ENCODE measurements at regions not wholly inside any gene's neighbourhood (a gene's known extent, or its start where the extent isn't known, plus 50 kb on each side); places are given as distances from the start of the nearest gene placed in this dataset.

DNA sequence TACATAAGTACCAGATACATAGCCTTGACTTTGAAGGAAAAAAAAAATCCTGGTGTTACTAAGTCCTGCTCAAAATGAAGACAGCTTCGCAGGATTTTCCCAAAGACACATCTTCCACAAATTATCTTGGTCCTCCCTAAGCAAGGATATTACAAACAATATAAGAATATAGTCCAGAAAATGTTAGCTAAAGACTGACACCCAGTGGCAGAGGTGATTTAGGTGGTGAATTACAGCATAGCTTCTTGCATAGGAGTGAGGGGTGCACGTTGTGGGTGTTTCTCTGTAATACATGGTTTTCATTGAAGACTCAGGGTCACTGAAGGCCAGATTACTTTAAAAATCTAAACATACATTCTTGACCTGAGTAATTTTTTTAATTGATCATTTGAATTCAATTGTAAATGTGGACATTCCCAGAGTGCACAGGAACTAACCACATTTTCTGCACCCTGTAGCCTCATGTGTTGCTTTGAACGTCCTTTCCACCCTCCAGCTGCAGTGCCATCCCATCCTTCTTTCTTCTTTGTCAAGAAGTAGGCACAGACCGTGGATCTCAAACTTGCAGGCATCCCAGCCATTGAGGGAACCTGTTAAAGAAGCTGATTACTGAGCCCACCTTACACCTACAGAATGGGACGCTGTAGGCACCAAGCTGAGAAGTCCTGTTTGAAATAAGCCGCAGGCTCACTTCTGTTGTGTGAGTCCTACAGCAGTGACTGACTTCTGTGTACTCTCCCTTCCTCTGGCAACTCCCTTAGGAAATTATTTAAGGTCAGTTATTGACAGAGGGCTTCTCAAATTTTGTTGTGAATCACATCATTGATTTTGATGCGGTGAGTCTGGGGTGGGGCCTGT, 102.6 kb downstream of the PERP start:
- no peak for DNase-seq (ENCODE audit: low read depth in 2 of 2, low spot score in 1 of 2)

DNA sequence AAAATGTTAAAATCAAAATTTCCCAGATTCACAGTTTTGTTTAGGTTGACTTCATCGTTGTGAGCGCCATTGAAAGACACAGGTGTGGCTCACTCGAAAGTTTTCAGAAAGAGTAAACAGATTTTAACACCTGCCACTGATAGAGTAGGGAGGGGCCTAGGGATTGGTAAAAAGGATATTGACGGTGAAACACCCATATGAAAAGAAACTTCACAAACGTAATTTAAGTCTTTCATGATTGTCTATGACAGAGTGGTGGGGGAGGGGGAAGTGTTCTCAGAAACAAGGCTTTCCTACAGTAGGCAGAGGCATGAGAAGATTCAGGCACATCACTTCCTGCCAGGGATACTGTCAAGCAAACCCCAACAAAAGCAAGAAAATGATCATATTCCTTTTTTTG, 101.4 kb downstream of the PERP start:
- no peak for DNase-seq (ENCODE audit: low read depth in 2 of 2, low spot score in 1 of 2)

DNA sequence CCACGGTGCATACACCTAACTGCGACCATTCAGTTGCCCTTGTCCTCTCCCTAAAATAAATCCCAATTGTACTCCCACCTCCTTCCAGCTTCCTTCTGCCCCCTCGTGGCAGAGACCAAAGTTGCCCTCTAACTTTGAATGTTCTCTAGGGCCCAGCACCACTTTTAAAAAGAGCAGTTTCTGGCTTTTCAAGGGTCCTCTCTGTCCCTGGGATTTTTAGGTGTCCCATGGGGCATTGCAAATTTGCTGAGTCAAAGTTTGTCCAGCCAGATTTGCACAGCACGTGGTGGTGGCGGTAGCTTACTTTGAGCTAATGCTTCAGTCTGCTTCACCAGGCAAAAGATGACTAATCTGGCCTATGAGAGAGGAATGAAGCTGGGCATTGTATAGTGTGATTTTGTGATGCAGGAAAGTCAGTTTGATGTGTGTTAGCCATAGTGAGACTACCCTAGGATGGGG, 100.2 kb downstream of the PERP start:
- DNase-seq (ENCODE audit: low read depth in 2 of 2, low spot score in 1 of 2): no peak

DNA sequence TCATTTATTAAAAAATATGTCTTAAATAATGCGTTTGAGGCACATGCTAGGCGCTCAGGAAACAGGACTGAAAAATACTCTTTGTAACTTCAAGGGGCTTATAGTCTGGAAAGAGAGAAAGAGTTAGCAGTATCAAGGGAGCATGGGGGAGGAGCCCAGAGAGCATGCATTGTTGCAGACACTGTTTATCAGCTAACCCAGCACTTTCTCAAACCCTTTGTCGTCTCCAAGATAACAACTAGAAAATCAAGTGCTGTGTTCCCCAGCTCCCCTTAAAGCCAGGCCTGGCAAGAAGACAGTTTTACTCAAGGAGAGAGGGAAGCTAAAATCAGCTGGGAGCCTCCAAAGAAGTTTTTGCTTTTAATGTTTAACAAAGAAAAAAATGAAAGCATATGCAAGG, 98.4 kb downstream of the PERP start:
- DNase-seq (ENCODE audit: low read depth in 2 of 2, low spot score in 1 of 2): no peak

DNA sequence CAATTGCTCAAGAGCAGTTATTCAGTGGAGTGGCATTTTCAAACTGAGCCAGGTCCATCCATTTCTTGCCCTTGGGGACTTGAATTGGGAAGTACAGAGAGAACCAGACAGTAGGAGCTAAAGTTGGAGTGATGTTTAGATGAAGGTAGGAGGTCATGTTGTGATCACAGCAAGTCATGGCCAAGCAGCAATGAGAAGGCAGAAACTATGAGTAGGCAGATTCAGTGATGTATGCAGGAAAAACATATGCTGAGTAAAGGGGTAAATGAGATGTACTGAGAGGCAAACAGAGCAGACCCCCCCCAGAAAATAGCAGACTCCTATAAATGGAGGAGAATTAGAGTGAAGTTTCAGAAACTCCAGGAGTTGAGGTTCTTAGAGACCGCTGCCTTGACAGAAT, 95.8 kb downstream of the PERP start:
- DNase-seq (ENCODE audit: low read depth in 2 of 2, low spot score in 1 of 2): no peak

DNA sequence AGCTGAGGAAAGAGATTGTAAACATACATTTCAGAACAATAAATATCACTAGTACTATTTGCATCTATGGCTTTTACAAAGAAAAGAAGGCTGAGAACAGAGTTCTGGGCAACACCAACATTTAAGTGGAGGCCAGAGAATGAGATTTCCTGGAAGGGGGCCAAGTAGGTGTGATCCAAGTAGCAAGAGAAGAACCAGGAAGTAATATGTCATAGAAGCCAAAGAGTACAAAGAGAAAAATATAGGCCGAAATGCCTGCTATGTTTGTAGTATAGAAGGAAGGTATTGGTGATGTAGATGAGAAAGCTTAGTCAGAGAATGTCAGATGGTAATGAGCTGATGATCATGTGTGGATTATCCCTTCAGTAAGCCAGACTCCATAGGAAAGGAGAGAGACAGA, 94.5 kb downstream of the PERP start:
- no peak for DNase-seq (ENCODE audit: low read depth in 2 of 2, low spot score in 1 of 2)

DNA sequence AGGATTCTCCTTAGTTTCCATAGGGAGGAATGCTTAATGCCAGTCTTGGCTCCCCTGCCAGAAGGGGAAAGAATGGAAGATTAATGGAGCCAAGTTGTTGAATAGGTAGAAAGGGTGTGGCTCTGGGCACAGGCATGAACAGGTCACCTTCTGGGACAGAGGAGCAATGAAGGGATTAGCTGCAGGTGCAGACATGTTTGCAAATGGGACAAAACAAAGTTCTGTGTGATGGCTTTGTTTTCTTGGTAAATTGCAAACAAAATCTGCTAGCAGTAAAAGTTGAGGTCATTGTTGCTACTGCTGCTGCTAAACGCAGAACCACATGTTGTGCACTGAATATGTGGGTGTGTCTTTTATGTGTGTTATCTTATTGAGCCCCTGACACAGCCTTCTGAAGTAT, 93.3 kb downstream of the PERP start:
- no peak for DNase-seq (ENCODE audit: low read depth in 2 of 2, low spot score in 1 of 2)

DNA sequence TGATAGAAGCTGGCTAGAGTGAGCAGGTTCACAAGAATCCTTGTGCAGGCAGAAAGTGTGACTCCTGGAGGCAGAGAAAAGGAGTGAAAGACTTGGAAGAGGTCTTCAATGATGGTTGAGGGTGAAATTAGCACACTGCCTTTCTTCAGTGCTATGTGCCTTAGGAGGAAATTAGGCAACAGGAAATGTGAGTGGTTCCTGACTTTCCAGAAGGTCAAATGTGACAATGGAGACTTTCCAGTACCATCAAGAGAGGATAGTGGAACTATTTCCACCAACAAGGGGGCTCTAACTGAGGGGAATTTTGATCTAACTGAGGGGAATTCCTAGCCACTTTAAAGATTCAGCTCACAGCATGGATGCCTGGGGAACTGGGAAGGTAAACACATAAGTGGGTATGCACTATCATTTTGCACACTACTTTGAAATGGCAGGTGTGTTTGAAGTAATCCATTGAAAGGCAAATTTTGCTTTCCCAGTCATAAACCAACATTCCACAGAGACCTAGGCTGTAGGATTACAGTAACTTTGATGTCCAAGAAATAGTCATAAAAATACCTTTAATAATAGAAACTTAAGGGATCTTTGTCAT, 90.0 kb downstream of the PERP start:
- no peak for DNase-seq (ENCODE audit: low read depth in 2 of 2, low spot score in 1 of 2)

DNA sequence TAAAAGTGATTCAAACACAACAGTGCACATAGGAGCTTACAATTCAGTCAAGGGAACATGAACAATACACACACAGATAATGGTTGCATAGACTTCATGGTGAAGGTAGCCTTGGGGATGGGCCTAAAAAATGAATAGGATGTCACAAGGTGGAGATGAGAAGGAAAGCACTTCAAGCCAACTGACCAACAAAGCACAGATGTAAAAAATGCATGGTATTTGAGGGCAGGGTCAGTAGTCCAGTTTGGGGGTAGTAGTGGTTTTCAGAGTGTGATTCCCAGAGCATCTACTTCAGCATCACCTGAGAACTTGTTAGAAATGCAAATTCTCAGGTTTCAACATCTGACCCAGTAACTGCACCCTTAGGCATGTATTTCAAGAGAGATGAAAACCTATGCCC, 88.9 kb downstream of the PERP start:
- DNase-seq (ENCODE audit: low read depth in 2 of 2, low spot score in 1 of 2): no peak

DNA sequence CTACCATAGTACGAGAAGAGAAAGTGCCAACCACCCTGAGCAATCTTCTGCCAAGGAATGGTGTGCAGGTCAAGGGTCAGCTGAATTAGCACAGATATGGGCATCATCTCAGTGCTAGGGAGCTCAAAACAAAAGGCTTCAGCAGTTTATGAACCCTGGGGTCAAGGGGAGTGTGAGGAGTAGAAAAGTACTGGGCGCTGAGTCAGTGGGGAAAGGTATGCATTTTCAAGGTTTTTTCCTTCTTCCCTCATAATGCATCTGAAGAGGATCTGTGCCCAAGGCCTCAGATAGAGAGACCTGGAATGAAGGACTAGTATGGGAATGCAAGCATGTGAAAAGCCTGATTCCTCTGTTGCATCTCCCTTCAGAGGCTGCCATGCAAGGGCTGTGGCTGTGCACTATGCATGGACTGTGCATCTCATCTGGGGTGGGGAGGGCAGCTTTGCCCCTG, 81.7 kb downstream of the PERP start:
- no peak for DNase-seq (ENCODE audit: low read depth in 2 of 2, low spot score in 1 of 2)

DNA sequence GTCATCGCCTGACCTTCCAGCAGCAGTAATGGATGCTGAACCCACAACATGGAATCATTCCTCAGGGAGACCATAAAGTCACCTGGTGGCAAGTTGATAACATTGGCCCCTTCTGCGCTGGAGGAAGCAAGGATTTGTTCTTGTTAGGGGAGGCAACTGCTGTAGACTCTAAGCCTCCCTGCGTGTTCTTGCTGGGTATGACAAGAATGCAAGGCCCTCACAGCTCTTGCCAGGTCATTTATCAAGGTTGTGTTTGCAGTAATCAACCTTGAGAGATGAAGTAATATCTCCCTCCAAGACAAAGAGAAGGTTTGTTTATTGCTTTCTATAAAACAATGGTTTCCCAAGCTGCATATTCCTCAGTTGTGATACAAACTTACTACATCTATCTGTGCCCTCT, 80.9 kb downstream of the PERP start:
- DNase-seq (ENCODE audit: low read depth in 2 of 2, low spot score in 1 of 2): no peak

DNA sequence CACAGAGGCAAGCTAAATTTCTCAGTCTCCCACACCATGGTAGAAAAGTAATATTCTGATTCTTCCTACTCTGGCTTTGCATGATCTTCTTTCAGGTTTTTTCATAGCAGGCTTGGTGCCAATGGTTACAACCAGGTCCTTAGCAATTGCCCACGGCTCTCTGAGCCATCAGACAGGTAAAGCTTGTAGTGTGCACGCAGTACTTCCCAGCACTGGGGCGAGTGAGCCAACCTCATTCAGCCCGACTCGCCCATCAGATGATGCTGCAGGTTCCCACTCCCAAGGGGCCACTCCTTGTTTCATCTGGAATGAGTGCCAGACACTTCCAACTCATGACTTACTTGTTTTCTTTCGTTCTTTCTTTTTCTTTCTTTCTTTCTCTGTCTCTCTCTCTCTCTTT, 78.3 kb downstream of the PERP start:
- no peak for DNase-seq (ENCODE audit: low read depth in 2 of 2, low spot score in 1 of 2)

DNA sequence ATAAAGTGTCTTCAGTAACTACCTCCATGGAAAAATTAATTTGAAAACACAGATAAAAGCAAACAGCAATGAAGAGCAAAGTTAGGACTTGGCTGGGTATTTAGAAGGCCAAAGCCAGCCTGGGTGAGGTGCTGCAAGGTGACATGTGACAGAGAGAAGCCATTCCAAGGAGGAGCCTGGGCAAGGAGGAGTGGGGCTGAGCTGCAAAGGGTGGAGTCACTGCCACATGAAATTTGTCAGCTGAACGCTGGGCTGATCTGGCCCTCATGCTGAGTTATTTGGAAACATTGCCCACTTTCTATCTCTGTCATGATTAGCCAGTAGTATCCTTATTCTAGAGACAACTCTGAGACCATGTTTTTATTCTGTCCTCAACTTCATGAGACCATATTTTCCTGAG, 76.3 kb downstream of the PERP start:
- no peak for DNase-seq (ENCODE audit: low read depth in 2 of 2, low spot score in 1 of 2)

DNA sequence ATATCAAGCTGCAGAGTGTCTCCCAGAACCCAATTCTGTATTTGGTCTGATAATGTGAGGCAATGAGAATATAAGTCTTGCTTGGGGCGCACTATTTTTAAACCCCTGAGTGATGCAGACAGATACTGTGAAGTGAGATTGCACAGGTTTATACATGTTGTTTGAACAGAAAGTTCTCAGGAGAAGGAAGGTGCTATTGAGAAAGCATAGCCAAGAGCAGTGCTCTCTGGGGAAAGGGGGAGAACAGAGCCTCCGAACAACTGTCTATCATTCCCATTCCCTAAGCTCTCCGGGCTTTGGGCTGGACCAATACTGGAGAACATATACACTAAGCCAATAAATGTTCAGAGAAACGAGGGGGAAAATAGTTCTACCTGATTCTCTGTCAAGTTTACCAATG, 75.8 kb downstream of the PERP start:
- no peak for DNase-seq (ENCODE audit: low read depth in 2 of 2, low spot score in 1 of 2)

DNA sequence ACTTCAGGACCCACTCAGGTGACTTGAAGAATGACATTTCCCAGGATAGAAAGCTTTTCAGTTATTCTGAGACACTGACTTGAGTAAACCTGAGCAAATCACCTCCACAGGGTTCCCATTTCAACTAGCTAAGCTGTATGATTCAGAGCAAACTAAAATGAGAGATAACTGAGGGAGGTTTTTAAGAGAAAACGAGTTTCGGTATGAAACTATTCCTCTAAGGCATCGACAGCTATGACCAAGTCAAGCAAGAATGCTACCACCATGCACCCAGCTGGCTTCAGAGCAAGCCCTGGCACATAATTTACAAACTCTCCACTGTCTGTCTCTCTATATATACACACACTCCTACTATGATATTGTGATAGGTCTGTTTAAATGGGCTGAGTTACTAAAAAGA, 75.4 kb downstream of the PERP start:
- DNase-seq (ENCODE audit: low read depth in 2 of 2, low spot score in 1 of 2): no peak

DNA sequence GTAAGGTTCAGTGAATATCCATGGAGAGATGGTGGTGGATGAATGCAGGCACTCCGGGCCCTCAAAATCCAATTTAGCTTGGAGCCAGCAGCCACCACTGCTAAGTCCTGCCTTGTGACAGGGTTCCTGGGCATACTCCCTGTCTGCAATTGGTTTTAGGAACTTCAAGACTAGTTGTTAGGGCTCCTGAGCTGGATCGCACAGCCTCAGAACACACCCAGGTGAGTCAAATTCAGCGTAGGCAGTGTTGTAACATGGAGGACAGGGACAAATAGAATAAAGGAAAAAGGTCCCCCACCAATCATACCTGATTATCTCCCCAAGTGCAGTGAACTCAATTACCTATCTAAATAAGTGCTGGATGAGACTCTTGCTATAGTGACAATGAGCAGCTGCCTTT, 74.6 kb downstream of the PERP start:
- no peak for DNase-seq (ENCODE audit: low read depth in 2 of 2, low spot score in 1 of 2)

DNA sequence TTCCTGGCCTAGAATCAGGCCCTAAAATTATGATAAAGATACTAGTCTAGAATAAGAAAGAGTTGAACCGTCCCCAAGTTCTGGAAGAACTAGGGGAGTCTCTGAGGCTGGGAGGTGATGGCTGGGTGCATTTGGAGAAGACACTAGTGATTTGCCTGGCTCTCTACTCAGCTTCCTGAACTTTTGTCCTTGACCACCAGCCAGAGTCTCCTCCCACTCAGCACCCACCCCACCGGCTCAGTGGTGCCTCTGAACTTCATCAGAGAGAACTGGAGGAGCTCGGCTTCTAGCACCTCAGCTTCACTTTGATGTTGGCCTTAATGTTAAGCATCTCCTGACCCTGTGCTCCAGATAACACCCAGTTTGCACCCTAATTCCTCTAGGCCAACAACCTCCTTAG, 73.0 kb downstream of the PERP start:
- DNase-seq (ENCODE audit: low read depth in 2 of 2, low spot score in 1 of 2): no peak

DNA sequence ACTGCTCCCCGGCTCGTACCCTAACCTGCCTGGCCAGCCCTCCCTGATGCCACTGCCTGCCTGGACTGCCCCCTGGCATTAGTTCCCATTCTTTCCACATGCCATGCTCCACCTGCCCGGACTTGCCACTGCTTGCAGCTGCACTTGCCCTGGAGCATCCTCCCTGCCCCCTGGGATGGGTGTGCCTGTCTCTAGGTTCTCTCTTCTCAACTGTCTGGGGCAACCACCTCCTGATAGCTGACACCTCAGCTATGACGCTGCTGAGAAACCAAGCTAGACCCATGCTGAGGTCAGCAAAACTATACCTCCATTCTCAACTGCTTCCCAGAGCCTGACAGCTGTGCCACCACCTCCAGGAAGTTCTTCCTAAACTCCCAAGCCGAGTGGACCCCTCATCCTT, 72.1 kb downstream of the PERP start:
- DNase-seq (ENCODE audit: low read depth in 2 of 2, low spot score in 1 of 2): no peak

DNA sequence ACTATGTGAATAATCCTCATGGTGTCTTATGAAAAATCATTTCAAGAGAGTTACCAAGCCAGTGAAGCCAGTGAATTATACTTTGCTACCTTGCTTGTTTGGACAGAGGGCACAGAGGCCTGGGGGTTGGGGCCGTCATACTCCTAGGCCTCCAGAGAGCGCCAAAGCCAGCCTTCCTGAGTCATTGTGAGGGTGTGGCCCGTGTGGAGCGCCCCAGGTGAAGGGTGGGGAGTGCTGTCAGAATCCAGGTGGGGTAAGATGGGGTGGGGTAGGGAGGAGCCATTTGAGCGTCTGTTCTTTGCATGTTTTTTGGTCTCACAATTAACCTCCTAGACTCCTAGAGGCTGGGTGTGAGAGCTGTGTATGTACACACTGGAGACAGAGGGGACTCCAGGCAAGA, 71.1 kb downstream of the PERP start:
- DNase-seq (ENCODE audit: low read depth in 2 of 2, low spot score in 1 of 2): no peak

DNA sequence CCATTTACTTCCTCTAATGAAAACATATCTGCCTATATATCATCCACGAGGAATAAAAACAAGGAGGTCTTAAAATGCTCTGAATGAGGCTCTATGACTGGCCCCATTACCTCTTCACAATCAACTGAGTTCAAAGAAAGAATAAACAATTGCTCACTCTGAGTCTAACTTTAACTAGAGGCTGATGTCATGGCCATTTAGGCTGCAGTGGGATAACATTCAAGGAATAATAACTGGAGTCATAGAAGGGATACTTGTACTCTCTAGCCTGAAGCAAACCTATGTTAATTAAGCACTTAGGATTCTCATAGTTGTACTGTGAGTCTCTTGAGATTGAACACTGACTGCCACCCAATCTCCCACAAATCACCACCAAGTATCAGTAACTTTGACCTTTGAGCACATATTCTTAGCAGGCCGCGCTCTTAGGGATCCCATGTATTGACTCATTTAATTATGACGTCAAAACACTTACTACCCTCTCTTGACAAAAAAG, 70.2 kb downstream of the PERP start:
- no peak for DNase-seq (ENCODE audit: low read depth in 2 of 2, low spot score in 1 of 2)

DNA sequence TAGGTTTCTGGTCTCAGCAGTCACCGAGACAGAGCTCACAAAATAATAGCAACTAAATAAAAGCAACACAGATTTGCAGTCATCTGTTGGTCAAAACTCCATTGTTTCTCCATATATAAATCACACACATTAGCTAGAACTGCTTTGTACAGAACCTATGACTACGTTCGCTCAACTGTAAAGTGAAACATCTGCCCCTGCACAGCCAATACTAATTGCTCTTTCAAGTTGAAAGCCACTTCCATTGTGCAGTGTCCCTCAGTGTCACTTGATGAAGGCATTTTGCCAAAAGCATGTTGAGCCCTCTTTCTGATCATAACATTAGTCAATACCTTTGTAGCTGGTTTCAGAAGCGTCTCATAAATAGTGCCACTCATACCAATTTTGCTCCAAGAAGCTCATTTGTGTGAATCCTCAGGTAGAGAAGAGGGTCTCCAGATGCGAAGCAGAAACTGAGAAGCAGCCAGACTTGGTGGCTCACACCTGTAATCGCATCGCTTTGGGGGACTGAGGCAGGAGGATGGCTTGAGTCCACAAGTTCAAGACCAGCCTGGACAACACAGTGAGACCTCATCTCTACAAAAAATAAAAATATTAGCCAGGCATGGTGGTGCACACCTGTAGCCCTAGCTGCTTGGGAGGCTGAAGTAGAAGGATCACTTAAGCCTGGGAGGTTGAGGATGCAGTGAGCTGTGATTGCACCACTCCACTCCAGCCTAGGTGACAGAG, 68.9 kb downstream of the PERP start:
- no peak for DNase-seq (ENCODE audit: low read depth in 2 of 2, low spot score in 1 of 2)
